Stimulated activated CD8-positive, alpha-beta memory T cell treated with anti-CD3 and anti-CD28 coated beads, Interleukin-15, amount 100 ng/mL, for 48 hours (primary cell): ENCODE measurements at regions not wholly inside any gene's neighbourhood (a gene's known extent, or its start where the extent isn't known, plus 50 kb on each side); places are given as distances from the start of the nearest gene placed in this dataset.
"Not testable (repeated sequence)": the region's sequence is repeated elsewhere in the genome, so short reads cannot be mapped to it uniquely, and the experiment has no call there.

Source experiments
- DNase-seq, 2 donors: peaks; one replicate each; pipeline ENCODE4 v3.0.0-alpha.2; 2020; ENCODE audit warnings: low read depth in 2 of 2

GRCh38 chr10:123378302-123378701 lies 224.1 kb downstream of the BUB3 start:
- no peak for DNase-seq

- no peak for DNase-seq
Measured at GRCh38 chr10:123379156-123379555, 225.0 kb downstream of the BUB3 start.

GRCh38 chr10:123380491-123381085 lies 226.4 kb downstream of the BUB3 start:
- DNase-seq = no peak

GRCh38 chr10:123381224-123381623 lies 227.0 kb downstream of the BUB3 start:
- no peak for DNase-seq

GRCh38 chr10:123382491-123382890 lies 228.3 kb downstream of the BUB3 start:
- DNase-seq = no peak

GRCh38 chr10:123385508-123386080 lies 231.4 kb downstream of the BUB3 start:
- DNase-seq = no peak

GRCh38 chr10:123389520-123389919 lies 235.3 kb downstream of the BUB3 start:
- no peak for DNase-seq

GRCh38 chr10:123390332-123390731 lies 236.1 kb downstream of the BUB3 start:
- no peak for DNase-seq

GRCh38 chr10:123390874-123391273 lies 236.7 kb downstream of the BUB3 start:
- no peak for DNase-seq

- no peak for DNase-seq
Measured at GRCh38 chr10:123391275-123392028, 237.2 kb downstream of the BUB3 start.

GRCh38 chr10:123392182-123392963 lies 238.2 kb downstream of the BUB3 start:
- DNase-seq = no peak

GRCh38 chr10:123393170-123393569 lies 239.0 kb downstream of the BUB3 start:
- no peak for DNase-seq

- no peak for DNase-seq
Measured at GRCh38 chr10:123394382-123394781, 240.2 kb downstream of the BUB3 start.

- not testable (repeated sequence) for DNase-seq
Measured at GRCh38 chr10:123395234-123395633, 241.0 kb downstream of the BUB3 start.

- no peak for DNase-seq
Measured at GRCh38 chr10:123395906-123396305, 241.7 kb downstream of the BUB3 start.

- no peak for DNase-seq
Measured at GRCh38 chr10:123398180-123398591, 244.0 kb downstream of the BUB3 start.

GRCh38 chr10:123398756-123399155 lies 244.6 kb downstream of the BUB3 start:
- no peak for DNase-seq

GRCh38 chr10:123399276-123399839 lies 245.2 kb downstream of the BUB3 start:
- DNase-seq = no peak

- no peak for DNase-seq
Measured at GRCh38 chr10:123402021-123402420, 247.8 kb downstream of the BUB3 start.

GRCh38 chr10:123402656-123403055 lies 248.5 kb downstream of the BUB3 start:
- no peak for DNase-seq

- DNase-seq = no peak
Measured at GRCh38 chr10:123404357-123404756, 250.2 kb downstream of the BUB3 start.

GRCh38 chr10:123408660-123409059 lies 254.5 kb downstream of the BUB3 start:
- DNase-seq = no peak
